GM21717 (cell line): ENCODE measurements at regions not wholly inside any gene's neighbourhood (a gene's known extent, or its start where the extent isn't known, plus 50 kb on each side); places are given as distances from the start of the nearest gene placed in this dataset.

Experiments
- ATAC-seq: cut with Tn5 transposase; IDR thresholded peaks from one replicate; pipeline ENCODE4 v1.9.1; 2021; ENCODE audit warnings: mild to moderate bottlenecking, moderate library complexity; ENCODE audit not compliant: unreplicated experiment

DNA sequence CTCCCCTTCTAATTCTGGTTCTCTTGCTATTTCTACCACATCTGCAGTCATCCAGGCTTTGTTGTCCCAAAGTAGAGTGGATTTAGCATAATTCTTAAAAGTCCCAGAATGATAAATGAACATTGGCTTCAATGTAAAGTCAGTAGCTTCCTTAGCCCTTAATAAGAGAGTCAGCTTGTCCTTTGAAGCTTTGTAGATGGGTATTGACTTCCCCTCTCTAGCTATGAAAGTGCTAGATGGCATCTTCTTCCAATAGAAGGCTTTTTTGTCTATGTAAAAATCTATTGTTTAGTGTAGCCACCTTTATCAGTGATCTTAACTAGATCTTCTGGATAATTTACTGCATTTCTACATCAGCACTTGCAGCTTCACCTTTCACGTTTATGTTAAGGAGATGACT lies 181.4 kb upstream of the B3GALT2 start:
- peak; percentile 33 for ATAC-seq

DNA sequence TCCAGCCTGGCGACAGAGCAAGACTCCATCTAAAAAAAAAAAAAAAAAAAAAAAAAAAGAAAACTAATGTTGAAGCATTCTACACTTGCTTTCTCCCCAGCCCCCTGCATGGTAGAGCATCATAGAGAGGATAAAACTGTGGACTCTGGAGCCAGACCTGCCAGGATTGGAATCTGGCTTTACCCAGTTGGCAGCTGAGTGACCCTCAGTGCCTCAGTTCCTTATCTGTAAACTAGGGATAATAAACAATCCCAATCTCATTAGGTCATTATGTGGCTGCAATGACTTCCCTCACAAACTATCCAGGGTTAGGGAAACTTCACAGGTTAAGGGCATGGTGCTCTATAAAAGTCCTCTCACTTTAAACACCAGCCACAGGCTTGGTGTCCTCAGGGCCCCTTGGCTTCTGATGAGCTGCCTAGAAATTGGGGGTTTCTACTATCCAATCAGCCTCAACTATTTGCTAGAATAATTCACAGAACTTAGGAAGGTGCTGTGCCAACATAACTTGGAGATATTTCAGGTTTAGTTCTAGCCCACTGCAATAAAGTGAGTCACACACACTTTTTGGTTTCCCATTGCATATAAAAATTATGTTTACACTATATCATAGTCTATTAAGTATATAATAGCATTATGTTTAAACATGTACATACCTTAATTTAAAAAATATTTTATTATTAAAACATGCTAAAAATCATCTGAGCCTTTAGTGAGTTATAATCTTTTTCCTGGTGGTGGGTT lies 180.5 kb upstream of the B3GALT2 start:
- no peak for ATAC-seq

GRCh38 chr1:193365966-193366365 lies 179.6 kb upstream of the B3GALT2 start:
- ATAC-seq = no peak

DNA sequence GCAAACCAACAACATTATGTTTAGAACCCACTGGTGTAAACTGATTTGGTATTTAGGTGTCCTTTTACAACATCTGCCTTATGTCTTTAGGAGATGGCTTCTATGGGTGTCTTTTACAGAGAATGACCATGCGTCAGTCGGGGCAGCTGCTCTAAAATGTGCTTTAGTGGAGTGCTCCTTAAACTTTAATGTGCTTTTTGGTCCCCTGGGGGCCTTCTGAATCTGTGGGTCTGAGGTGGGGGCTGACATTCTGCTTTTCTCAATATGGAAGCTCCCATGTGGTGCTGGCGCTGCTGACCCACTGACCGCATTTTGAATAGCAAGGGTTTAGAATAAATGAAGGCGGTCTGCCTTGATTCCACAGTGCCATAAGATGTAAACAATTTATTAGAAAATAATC lies 173.2 kb upstream of the B3GALT2 start:
- no peak for ATAC-seq

- no peak for ATAC-seq
Observed at GRCh38 chr1:193358419-193358818, 172.0 kb upstream of the B3GALT2 start.

- no peak for ATAC-seq
Observed at GRCh38 chr1:193356249-193356648, 169.8 kb upstream of the B3GALT2 start.

DNA sequence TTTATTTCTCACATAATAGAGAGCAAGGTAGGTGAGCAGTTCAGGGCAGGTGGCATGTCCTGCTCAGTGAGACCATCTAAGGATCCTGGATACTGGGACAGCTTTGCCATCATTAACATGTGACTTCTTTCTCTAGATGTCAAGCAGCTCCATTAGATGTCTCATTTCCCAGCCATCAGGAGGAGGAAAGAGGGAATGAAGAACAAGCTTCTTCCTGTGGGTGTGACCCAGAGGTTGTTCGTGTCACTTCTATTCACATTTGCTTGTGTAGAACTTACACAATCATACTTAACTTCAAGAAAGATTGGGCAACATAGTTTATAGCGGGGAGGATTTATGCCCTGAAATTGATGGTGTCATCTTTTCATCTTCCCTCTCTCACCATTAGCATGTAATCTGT lies 169.2 kb upstream of the B3GALT2 start:
- ATAC-seq = no peak

DNA sequence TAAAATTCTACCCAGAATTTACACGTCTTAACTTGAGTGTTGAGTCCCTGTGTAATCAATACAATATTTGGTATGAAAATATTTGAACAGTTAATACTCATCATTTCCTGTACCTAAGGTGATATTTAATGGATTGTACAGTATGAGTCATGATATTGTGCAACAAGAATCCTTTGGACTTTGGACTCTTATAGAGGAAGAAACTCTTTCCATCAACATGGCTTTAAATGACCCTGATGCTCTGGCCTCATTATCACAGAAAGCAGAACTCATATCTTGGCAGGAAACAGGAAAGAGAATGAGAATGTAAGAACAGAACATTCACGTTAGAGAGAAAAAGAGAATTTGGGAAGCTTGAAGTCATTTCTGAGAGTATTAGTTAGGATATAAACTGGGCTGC lies 168.8 kb upstream of the B3GALT2 start:
- no peak for ATAC-seq

- ATAC-seq = no peak
Observed at GRCh38 chr1:193348769-193349535, 162.5 kb upstream of the B3GALT2 start.

- no peak for ATAC-seq
Observed at GRCh38 chr1:193348091-193348768, 161.8 kb upstream of the B3GALT2 start.

- ATAC-seq = no peak
Observed at GRCh38 chr1:193346085-193346484, 159.7 kb upstream of the B3GALT2 start.

GRCh38 chr1:193342811-193343210 lies 156.4 kb upstream of the B3GALT2 start:
- no peak for ATAC-seq

DNA sequence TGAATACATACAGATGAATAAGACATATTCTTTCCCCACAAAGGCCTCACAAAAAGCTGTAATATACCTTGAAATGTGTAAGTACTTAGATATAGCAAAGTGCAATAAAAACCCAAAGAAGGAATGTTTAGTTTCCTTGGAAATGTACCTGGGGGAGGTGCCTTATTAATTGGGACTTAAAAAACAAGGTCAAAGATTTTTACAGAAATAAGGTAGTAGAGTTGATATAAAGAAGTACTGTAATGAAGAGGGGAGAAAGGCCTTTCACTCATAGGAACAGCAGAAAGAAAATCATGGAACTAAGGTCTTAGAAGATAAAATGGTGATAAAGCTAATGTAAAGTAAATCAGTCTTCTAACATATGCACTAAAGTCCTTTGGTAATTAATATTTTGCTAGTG lies 153.9 kb upstream of the B3GALT2 start:
- no peak for ATAC-seq

- ATAC-seq = no peak
Observed at GRCh38 chr1:193339401-193339800, 153.0 kb upstream of the B3GALT2 start.

- no peak for ATAC-seq
Observed at GRCh38 chr1:193338194-193338593, 151.8 kb upstream of the B3GALT2 start.

GRCh38 chr1:193335806-193336428 lies 149.5 kb upstream of the B3GALT2 start:
- ATAC-seq = no peak

DNA sequence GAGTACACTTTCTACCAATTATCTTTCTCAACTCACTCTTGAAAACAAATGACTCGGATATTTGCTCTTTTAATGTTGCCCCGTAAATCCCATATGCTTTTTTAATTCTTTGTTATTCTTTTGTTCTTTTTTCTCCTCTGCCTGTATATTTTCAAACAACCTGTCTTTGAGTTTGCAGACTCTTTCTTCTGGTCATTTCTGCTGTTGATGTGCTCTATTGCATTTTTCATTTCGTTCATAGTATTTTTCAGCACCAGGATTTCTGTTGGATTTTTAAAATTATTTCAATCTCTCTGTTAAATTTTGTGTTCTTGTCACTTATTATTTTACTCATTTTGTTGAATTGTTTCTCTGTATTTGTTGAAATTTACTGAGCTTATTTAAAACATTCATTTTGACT lies 146.8 kb upstream of the B3GALT2 start:
- ATAC-seq = no peak

DNA sequence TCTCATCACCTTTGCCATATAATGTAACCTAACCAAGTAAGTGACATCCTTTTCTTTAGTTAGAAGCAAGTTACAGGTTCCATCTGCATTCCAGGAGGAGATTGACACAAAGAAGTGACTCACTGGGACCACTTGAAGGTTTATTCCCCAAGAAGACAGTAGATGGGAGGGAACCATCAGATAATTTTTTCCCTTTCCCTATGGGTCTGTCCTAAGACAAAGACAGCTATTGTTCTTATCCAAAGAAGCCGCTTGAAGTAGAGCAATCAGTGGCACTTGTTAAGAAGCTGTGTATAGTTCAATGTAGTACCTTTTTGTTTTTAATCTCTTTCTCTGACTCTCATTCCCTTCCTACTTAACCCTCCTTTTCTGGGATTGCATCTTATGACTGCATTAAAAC lies 139.9 kb upstream of the B3GALT2 start:
- ATAC-seq = no peak

DNA sequence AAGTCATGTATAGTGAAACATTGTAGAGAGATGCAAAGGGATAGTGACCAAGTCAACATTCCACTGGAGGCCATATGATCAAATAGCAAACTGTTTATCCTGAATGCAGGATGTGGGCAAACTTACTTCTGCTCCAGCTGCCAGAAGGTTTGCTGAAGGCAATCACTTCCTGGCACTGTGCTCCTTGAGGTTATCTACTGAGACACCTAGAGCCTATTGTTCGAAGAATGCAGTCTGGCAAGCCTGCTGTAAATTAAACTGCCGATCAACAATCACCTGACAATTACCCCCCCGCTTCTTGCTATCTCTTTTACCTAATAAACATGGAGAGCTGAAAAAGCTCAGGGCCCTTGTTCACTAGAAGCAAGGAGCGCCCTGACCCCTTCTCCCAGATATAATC lies 139.4 kb upstream of the B3GALT2 start:
- no peak for ATAC-seq

DNA sequence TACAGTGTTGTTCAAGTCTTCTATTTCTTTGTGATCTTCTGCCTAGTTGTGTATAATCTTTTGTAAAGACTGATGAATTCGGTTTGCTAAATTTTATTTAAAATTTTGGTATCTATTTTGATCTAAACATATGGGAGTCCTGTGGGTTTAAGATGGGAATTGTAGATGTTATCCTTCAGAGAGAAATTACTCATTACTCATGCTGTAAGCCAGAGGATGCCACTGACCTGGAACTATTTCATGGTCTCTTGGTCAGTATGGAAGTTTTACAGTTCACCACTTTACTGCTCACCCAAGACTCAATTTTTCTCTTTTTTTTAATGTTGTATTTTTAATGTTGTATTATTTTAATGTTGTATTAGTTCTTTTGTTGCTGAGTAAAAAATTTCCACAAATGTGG lies 138.6 kb upstream of the B3GALT2 start:
- ATAC-seq = no peak

GRCh38 chr1:193322211-193322610 lies 135.8 kb upstream of the B3GALT2 start:
- no peak for ATAC-seq
